Body of pancreas (tissue), 4 donors: ENCODE measurements at regions not wholly inside any gene's neighbourhood (a gene's known extent, or its start where the extent isn't known, plus 50 kb on each side); places are given as distances from the start of the nearest gene placed in this dataset.

Experiments used
- CTCF ChIP-seq, 7 experiments: fragments of 450-650 bp in 4 of 7; fragments of 200-600 bp in 3 of 7; sonication (generic) in 3 of 7; IDR thresholded peaks; one replicate each; pipeline ENCODE4 v1.5.1; 2016 to 2019; ENCODE audit warnings: antibody characterized with exemption in 7 of 7
- POLR2A ChIP-seq, 3 donors: fragments of 450-650 bp; IDR thresholded peaks; one replicate each; pipeline ENCODE4 v1.6.1; 2016; ENCODE audit warnings: antibody characterized with exemption in 3 of 3, mild to moderate bottlenecking in 2 of 3

GRCh38 chrX:65813245-65813644, 145.8 kb downstream of the MSN start:
- TF ChIP-seq POLR2A (IDR thresholded peaks at IDR 0.05) (no peak), CTCF (IDR thresholded peaks at IDR 0.05) (no peak)
